ENCODE measurements at regions not wholly inside any gene's neighbourhood (a gene's known extent, or its start where the extent isn't known, plus 50 kb on each side); places are given as distances from the start of the nearest gene placed in this dataset.

DNA sequence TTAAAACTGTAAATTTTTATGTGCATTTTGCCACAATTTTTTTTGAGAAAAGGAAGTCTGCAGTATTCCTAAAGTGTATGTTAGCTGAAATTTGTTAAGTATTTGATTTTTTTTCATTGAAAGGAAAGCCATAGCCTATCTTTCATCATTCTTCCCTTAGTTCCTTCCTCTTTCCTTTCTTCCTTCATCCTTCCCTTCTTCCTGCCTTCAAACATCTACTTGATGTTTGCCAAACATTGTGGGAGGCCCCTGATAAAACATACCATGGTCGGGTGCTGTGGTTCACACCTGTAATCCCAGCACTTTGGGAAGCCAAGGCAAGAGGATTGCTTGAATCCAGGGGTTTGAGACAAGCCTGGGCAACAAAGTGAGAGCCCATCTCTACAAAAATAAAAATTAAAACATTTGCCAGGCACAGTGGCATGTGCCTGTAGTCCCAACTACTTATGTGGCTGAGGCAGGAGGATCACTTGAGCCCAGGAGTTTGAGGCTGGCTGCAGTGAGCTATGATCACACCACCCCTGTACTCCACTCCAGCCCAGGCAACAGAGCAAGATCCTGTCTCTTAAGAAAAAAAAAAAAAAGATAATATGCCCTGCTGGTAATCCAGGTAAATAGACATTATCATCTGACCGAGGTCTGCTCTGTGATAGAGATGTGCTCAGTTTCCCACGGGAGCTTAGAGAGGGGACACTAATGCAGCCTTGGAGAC is 62.9 kb upstream of the FOXN2 start:
- no peak overlapping the region for H3K4me3 ChIP-seq (ENCODE audit: control insufficient read depth, low read depth, low read length)
- TF ChIP-seq, protein P1, sequence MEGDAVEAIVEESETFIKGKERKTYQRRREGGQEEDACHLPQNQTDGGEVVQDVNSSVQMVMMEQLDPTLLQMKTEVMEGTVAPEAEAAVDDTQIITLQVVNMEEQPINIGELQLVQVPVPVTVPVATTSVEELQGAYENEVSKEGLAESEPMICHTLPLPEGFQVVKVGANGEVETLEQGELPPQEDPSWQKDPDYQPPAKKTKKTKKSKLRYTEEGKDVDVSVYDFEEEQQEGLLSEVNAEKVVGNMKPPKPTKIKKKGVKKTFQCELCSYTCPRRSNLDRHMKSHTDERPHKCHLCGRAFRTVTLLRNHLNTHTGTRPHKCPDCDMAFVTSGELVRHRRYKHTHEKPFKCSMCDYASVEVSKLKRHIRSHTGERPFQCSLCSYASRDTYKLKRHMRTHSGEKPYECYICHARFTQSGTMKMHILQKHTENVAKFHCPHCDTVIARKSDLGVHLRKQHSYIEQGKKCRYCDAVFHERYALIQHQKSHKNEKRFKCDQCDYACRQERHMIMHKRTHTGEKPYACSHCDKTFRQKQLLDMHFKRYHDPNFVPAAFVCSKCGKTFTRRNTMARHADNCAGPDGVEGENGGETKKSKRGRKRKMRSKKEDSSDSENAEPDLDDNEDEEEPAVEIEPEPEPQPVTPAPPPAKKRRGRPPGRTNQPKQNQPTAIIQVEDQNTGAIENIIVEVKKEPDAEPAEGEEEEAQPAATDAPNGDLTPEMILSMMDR (IDR thresholded peaks at IDR 0.05; ENCODE audit: control insufficient read depth, insufficient read depth, low read depth, low read length, missing control alignments) = no peak

DNA sequence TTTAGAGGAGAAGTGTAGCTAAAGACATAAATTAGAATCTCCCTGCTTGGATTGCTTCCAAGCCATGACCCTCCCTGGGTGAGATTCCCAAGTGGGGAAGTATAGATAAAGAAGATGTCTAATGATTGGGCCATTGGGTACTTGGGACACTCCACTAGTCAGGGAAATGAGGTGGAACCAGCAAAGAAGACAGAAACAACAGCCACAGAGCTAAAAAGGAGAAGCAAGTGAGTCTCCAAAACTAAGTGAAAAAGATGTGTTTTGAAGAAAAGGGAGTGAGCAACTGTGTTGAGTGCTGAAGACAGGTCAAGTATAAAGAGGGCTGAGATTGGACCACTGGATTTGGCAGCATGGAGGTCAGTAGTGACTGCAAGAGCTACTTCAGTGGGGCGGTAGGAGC is 61.2 kb upstream of the FOXN2 start:
- no peak overlapping the region for H3K4me3 ChIP-seq (ENCODE audit: control insufficient read depth, low read depth, low read length)
- TF ChIP-seq, protein P1 (IDR thresholded peaks at IDR 0.05; ENCODE audit: control insufficient read depth, insufficient read depth, low read depth, low read length, missing control alignments) = no peak
- DNase-seq (ENCODE audit: low read depth) = no peak

More for the DNA sequence above, 62.9 kb upstream of the FOXN2 start:
- no peak for DNase-seq (ENCODE audit: low read depth)

DNA sequence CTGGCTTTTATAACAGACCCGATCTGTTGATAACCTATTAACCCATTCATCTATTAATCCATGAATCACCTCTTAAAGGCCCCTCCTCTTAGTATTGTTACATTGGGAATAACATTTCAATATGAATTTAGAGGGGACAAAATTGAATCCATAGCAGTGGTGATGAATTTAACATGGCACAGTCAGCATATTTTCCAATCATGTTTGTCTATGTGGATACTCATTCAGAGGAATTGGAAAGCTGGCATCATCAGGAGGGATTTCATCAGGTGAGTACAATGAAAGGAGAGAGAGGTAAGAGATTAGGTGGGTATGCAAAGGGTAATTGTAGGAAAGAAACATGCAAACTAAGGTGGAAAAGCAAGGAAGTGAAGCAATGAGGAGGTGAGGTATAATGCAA is 59.6 kb upstream of the FOXN2 start:
- DNase-seq (ENCODE audit: low read depth) = no peak
- H3K4me3 ChIP-seq (ENCODE audit: control insufficient read depth, low read depth, low read length) = no peak overlapping the region
- TF ChIP-seq, protein P1 (IDR thresholded peaks at IDR 0.05; ENCODE audit: control insufficient read depth, insufficient read depth, low read depth, low read length, missing control alignments) = no peak

DNA sequence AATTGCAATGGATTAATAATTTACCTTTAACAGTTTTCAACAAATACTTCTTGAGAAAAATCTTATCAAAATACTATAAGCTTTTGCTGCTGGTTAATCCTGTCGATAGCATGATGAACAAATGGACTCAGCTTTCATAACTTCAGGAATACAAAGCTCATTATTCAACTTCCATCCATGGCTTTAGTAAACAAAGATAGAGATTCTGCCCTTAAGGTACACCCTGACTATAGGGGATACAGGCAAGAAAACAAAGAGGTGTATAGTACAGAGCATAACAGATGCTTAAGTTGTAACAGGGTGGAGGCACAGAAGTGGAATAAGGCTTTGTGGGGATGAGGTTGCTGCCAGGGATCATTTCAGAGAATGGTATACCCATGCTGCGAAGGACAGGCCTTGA is 57.0 kb upstream of the FOXN2 start:
- H3K4me3 ChIP-seq (ENCODE audit: control insufficient read depth, low read depth, low read length) = no peak overlapping the region
- no peak for DNase-seq (ENCODE audit: low read depth)
- TF ChIP-seq, protein P1 (IDR thresholded peaks at IDR 0.05; ENCODE audit: control insufficient read depth, insufficient read depth, low read depth, low read length, missing control alignments) = no peak

DNA sequence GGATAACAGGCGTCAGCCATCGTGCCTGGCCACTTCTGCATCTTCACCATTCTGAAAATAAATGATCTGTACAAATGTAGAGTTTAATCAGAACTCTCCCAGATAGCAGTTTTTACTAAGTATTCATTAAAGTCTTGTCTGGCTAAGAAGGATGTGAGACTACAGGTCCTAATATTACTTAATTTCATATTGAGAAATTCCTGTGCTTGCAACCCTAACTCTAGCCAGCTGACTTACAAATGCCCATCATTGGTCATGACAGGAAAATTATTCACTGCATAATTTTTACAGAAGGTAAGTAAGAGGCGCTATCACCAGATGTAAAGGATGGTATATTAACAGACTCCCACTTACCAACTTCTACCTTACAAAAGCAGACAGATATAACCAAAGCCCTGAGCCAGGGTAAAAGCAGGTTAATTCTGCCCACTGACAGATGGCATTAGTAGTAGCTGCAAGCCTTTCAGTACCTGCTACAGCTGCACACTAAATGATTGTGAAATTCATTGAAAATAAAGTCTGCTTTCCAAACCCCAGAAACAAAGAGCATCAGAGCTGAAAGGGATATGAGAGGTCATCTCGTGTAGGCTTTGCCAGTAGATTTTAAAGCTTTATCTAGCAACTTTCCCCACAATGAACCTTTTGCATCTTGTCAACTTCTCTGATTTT is 55.9 kb upstream of the FOXN2 start:
- DNase-seq (ENCODE audit: low read depth) = no peak
- TF ChIP-seq, protein P1 (IDR thresholded peaks at IDR 0.05; ENCODE audit: control insufficient read depth, insufficient read depth, low read depth, low read length, missing control alignments) = no peak
- no peak overlapping the region for H3K4me3 ChIP-seq (ENCODE audit: control insufficient read depth, low read depth, low read length)

DNA sequence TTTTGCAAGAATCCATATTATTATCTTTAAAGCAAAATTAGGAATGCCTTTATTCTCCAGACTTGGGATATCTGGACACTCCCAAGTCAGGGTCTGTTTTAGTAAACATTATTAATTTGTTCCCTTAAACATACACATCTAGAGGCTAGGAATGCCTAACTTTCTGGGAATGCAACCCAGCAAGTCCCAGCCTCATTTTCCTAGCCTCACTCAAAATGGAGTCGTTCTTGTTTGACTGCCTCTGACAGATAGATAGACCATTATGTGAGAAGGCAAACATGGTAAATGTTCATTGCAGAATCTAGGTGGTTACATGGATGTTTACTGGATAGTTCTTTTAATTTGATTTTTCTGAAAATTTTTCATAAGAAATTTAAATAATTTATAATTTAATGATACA is 54.7 kb upstream of the FOXN2 start:
- no peak overlapping the region for H3K4me3 ChIP-seq (ENCODE audit: control insufficient read depth, low read depth, low read length)
- TF ChIP-seq, protein P1 (IDR thresholded peaks at IDR 0.05; ENCODE audit: control insufficient read depth, insufficient read depth, low read depth, low read length, missing control alignments) = no peak
- DNase-seq (ENCODE audit: low read depth) = no peak

Data from AG09309 (cell line).